ENCODE measurements at regions not wholly inside any gene's neighbourhood (a gene's known extent, or its start where the extent isn't known, plus 50 kb on each side); places are given as distances from the start of the nearest gene placed in this dataset.

DNA sequence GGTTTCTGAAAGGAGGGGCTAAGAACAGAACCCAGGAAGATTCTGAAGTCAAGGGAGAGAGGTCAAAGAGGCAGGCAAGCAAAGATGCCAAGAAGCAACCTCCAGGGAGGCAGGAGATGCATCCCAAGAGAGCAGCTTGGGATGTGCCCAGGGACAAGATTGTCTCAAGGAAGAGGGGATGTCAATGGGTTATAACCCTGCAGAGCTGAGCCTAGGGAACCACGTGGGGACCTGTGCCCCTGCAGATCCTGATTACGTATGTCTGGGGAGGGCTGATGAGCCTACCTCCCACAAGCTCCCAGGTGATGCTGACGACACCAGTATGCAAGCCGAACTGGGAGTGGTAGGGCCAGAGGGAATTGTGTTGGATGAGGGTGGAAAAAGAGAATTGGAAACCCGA lies 70.9 kb upstream of the IRS2 start:
- TF ChIP-seq POLR2A (IDR thresholded peaks at IDR 0.05), result no peak
- no peak for TF ChIP-seq CTCF (IDR thresholded peaks at IDR 0.05)

Data from lower leg skin (tissue), 3 donors.